CD14-positive monocyte (primary cell): ENCODE measurements at regions not wholly inside any gene's neighbourhood (a gene's known extent, or its start where the extent isn't known, plus 50 kb on each side); places are given as distances from the start of the nearest gene placed in this dataset.

ENCODE experiments used
- DNase-seq, 3 donors: peaks; one replicate each; pipeline ENCODE4 v3.0.0-alpha.2; 2011 to 2022
- H2AFZ ChIP-seq: 2 replicates; pipeline ENCODE4 v1.6.0; 2012; ENCODE audit warnings: mild to moderate bottlenecking, low read depth, low read length, inconsistent platforms; ENCODE audit not compliant: insufficient read depth, poor library complexity, severe bottlenecking
- H3K27ac ChIP-seq, 2 donors: 1 replicate in 1 of 2; 2 replicates in 1 of 2; pipeline ENCODE4 v1.5.1; 2012 to 2013; ENCODE audit warnings: low read length in 2 of 2, control low read depth in 1 of 2, inconsistent platforms in 1 of 2, low read depth in 1 of 2, mild to moderate bottlenecking in 1 of 2
- H3K27me3 ChIP-seq, 2 donors: one replicate each; pipeline versions ENCODE4 v1.6.0 to v1.6.1; 2011 to 2013; ENCODE audit warnings: low read length in 2 of 2; ENCODE audit not compliant: control insufficient read depth in 2 of 2, insufficient read depth in 2 of 2
- H3K36me3 ChIP-seq, 2 donors: replicated peaks in 1 of 2; 1 replicate in 1 of 2; 2 replicates in 1 of 2; pipeline versions ENCODE4 v1.5.1 to v1.6.1; 2012 to 2013; ENCODE audit warnings: low read length in 2 of 2, control low read depth in 1 of 2, inconsistent platforms in 1 of 2, mild to moderate bottlenecking in 1 of 2; ENCODE audit not compliant: insufficient read depth in 2 of 2, control insufficient read depth in 1 of 2
- H3K4me1 ChIP-seq, 2 donors: 1 replicate in 1 of 2; 2 replicates in 1 of 2; pipeline versions ENCODE4 v1.5.1 to v1.6.1; 2012 to 2013; ENCODE audit warnings: low read length in 2 of 2, control low read depth in 1 of 2, inconsistent platforms in 1 of 2, mild to moderate bottlenecking in 1 of 2, moderate library complexity in 1 of 2; ENCODE audit not compliant: insufficient read depth in 2 of 2, control insufficient read depth in 1 of 2
- H3K4me2 ChIP-seq: replicated peaks from 2 replicates; pipeline ENCODE3; 2012; ENCODE audit warnings: low read length, moderate library complexity, mild to moderate bottlenecking; ENCODE audit not compliant: poor library complexity, severe bottlenecking; ENCODE audit errors: extremely low read depth
- H3K4me3 ChIP-seq, 3 experiments: fragments of 200-600 bp in 1 of 3; sonication (generic) in 1 of 3; replicated peaks in 1 of 3; 1 replicate in 2 of 3; 2 replicates in 1 of 3; pipeline ENCODE4 v1.5.1; 2011 to 2013; ENCODE audit warnings: low read length in 3 of 3, mild to moderate bottlenecking in 3 of 3, control low read depth in 2 of 3, low read depth in 2 of 3, inconsistent platforms in 1 of 3, moderate library complexity in 1 of 3
- H3K79me2 ChIP-seq: 2 replicates; pipeline ENCODE4 v1.6.0; 2012; ENCODE audit warnings: mild to moderate bottlenecking, control low read depth, inconsistent platforms, low read length, moderate library complexity; ENCODE audit not compliant: insufficient read depth
- H3K9ac ChIP-seq: 2 replicates; pipeline ENCODE4 v1.6.0; 2017; ENCODE audit warnings: low read length, mild to moderate bottlenecking; ENCODE audit not compliant: insufficient read depth, poor library complexity, severe bottlenecking
- H3K9me3 ChIP-seq, 2 donors: replicated peaks in 1 of 2; 1 replicate in 1 of 2; 2 replicates in 1 of 2; pipeline versions ENCODE4 v1.5.1 to v1.6.1; 2012 to 2013; ENCODE audit warnings: low read length in 2 of 2, control low read depth in 1 of 2; ENCODE audit not compliant: control insufficient read depth in 1 of 2, insufficient read depth in 1 of 2
- H4K20me1 ChIP-seq: 2 replicates; pipeline ENCODE4 v1.6.0; 2012; ENCODE audit warnings: mild to moderate bottlenecking, low read length, control low read depth, moderate library complexity; ENCODE audit not compliant: insufficient read depth
- H3K27ac Mint-ChIP-seq, 7 donors: one replicate each; pipeline ENCODE4 v1.8.0; 2020; ENCODE audit warnings: mild to moderate bottlenecking in 7 of 7, mixed read lengths in 7 of 7, moderate library complexity in 6 of 7, inconsistent platforms in 2 of 7
- H3K27me3 Mint-ChIP-seq, 3 donors: one replicate each; pipeline ENCODE4 v1.8.0; 2021 to 2022; ENCODE audit warnings: low read depth in 3 of 3, mild to moderate bottlenecking in 3 of 3, mixed read lengths in 3 of 3, moderate library complexity in 3 of 3, inconsistent platforms in 1 of 3
- H3K36me3 Mint-ChIP-seq, 2 donors: one replicate each; pipeline ENCODE4 v1.8.0; 2020; ENCODE audit warnings: mixed read lengths in 2 of 2, inconsistent platforms in 1 of 2, mild to moderate bottlenecking in 1 of 2
- H3K4me1 Mint-ChIP-seq: one replicate; pipeline ENCODE4 v1.8.0; 2020; ENCODE audit warnings: mild to moderate bottlenecking, mixed read lengths
- H3K4me3 Mint-ChIP-seq, 2 donors: one replicate each; pipeline ENCODE4 v1.8.0; 2020; ENCODE audit warnings: mild to moderate bottlenecking in 2 of 2, mixed read lengths in 2 of 2, moderate library complexity in 1 of 2
- H3K9me3 Mint-ChIP-seq, 7 donors: one replicate each; pipeline ENCODE4 v1.8.0; 2020 to 2022; ENCODE audit warnings: mixed read lengths in 7 of 7, mild to moderate bottlenecking in 6 of 7, moderate library complexity in 6 of 7, inconsistent platforms in 2 of 7
- CTCF ChIP-seq: fragments of 200-600 bp; IDR thresholded peaks from one replicate; pipeline ENCODE4 v1.8.0; 2022; ENCODE audit warnings: antibody characterized with exemption, mild to moderate bottlenecking
- WGBS: methylation state at CpG from one replicate; pipeline ENCODE4 v1.1.5; 2013; ENCODE audit warnings: missing lambda C conversion rate; ENCODE audit not compliant: insufficient coverage; 5-methylcytosine and 5-hydroxymethylcytosine counted together
- intact Hi-C, 2 donors: fragments of 100-400 bp; cut with micrococcal nuclease; formaldehyde crosslinking; loops; one replicate each; pipeline versions ENCODE4 v1.15.0 to v1.15.1; 2023

GRCh38 chr2:147231081-147231480 lies 613.7 kb upstream of the ACVR2A start:
- 100% methylated on average over 1 of the region's 1 CpG for WGBS
- Histone ChIP-seq H3K4me3 (no peak overlapping the region), H3K9me3 (peaks cover 0 to 3% of the 10 kb centered on the region in 2 donors), H3K27ac (no peak overlapping the region), H2AFZ (no peak overlapping the region), H3K9ac (no peak overlapping the region), H3K4me2 (no peak overlapping the region), H3K36me3 (no peaks in the 10 kb centered on the region), H3K79me2 (no peaks in the 10 kb centered on the region), H3K4me1 (no peaks in the 10 kb centered on the region), H3K27me3 (no peaks in the 10 kb centered on the region), H4K20me1 (no peaks in the 10 kb centered on the region)
- Mint-ChIP-seq H3K9me3 (peaks cover 0 to 5% (median 2%) of the 10 kb centered on the region in 7 donors), H3K4me1 (no peaks in the 10 kb centered on the region), H3K27me3 (peaks cover 0 to 2% (median 0%) of the 10 kb centered on the region in 3 donors), H3K4me3 (no peak overlapping the region), H3K36me3 (no peaks in the 10 kb centered on the region), H3K27ac (no peak overlapping the region)
- TF ChIP-seq CTCF: no peak
- DNase-seq: no peak
- intact Hi-C loops: no loop called here

- H3K4me1 Mint-ChIP-seq: no peaks in the 10 kb centered on the region
- H3K27me3 Mint-ChIP-seq: peaks cover 0 to 2% (median 0%) of the 10 kb centered on the region in 3 donors
- H3K4me2 ChIP-seq: no peak overlapping the region
- no peaks in the 10 kb centered on the region for H3K4me1 ChIP-seq
- no peaks in the 10 kb centered on the region for H3K27me3 ChIP-seq
- H3K36me3 ChIP-seq: no peaks in the 10 kb centered on the region
- no peak for TF ChIP-seq CTCF
- H3K27ac ChIP-seq: no peak overlapping the region
- no peak for DNase-seq
- intact Hi-C loops: no loop called here
- no peak overlapping the region for H2AFZ ChIP-seq
- H3K4me3 Mint-ChIP-seq: no peak overlapping the region
- H3K9me3 ChIP-seq: peaks cover 0 to 3% of the 10 kb centered on the region in 2 donors
- peaks cover 0 to 5% (median 2%) of the 10 kb centered on the region in 7 donors for H3K9me3 Mint-ChIP-seq
- H3K36me3 Mint-ChIP-seq: no peaks in the 10 kb centered on the region
- no peak overlapping the region for H3K4me3 ChIP-seq
- no peak overlapping the region for H3K27ac Mint-ChIP-seq
- H4K20me1 ChIP-seq: no peaks in the 10 kb centered on the region
- 95% methylated on average over 2 of the region's 2 CpGs for WGBS
- H3K79me2 ChIP-seq: no peaks in the 10 kb centered on the region
- H3K9ac ChIP-seq: no peak overlapping the region
Measured at GRCh38 chr2:147227313-147227712, 617.5 kb upstream of the ACVR2A start.
